ENCODE measurements at regions not wholly inside any gene's neighbourhood (a gene's known extent, or its start where the extent isn't known, plus 50 kb on each side); places are given as distances from the start of the nearest gene placed in this dataset.

- TF ChIP-seq EZH2phosphoT487 (IDR thresholded peaks at IDR 0.05; ENCODE audit: borderline replicate concordance, low read length) (no peak), CTCF (IDR thresholded peaks at IDR 0.05; ENCODE audit: low read depth, low read length, poor library complexity, severe bottlenecking) (no peak)
- Histone ChIP-seq H3F3A (ENCODE audit: control insufficient read depth, insufficient read depth) (no peaks in the 10 kb centered on the region), H3K27ac (ENCODE audit: low read depth, low read length) (no peak overlapping the region), H3K9me3 (ENCODE audit: control insufficient read depth, insufficient read depth, low read length) (no peaks in the 10 kb centered on the region), H3K4me1 (ENCODE audit: control insufficient read depth, low read length) (no peaks in the 10 kb centered on the region), H3K36me3 (ENCODE audit: control insufficient read depth, low read length) (no peaks in the 10 kb centered on the region), H3K4me3 (ENCODE audit: low read length) (no peak overlapping the region), H3K79me2 (ENCODE audit: control insufficient read depth, low read length) (no peaks in the 10 kb centered on the region), H4K20me1 (ENCODE audit: control insufficient read depth, insufficient read depth, low read depth, low read length) (no peaks in the 10 kb centered on the region), H3K27me3 (ENCODE audit: control insufficient read depth, low read length) (no peaks in the 10 kb centered on the region), H3K4me2 (ENCODE audit: low read length) (no peak overlapping the region), H3K9me2 (replicated peaks; ENCODE audit: control insufficient read depth, low read length) (no peaks in the 10 kb centered on the region)
These were observed 330.1 kb downstream of the HDGFL1 start for GRCh38 chr6:22899426-22899825.

- Histone ChIP-seq H3K27me3 (ENCODE audit: control insufficient read depth, low read length) (no peaks in the 10 kb centered on the region), H4K20me1 (ENCODE audit: control insufficient read depth, insufficient read depth, low read depth, low read length) (no peaks in the 10 kb centered on the region), H3K4me1 (ENCODE audit: control insufficient read depth, low read length) (no peaks in the 10 kb centered on the region), H3K4me2 (ENCODE audit: low read length) (no peak overlapping the region), H3K9me2 (replicated peaks; ENCODE audit: control insufficient read depth, low read length) (no peaks in the 10 kb centered on the region), H3K4me3 (ENCODE audit: low read length) (no peak overlapping the region), H3K36me3 (ENCODE audit: control insufficient read depth, low read length) (no peaks in the 10 kb centered on the region), H3K79me2 (ENCODE audit: control insufficient read depth, low read length) (no peaks in the 10 kb centered on the region), H3K27ac (ENCODE audit: low read depth, low read length) (no peak overlapping the region), H3K9me3 (ENCODE audit: control insufficient read depth, insufficient read depth, low read length) (no peaks in the 10 kb centered on the region), H3F3A (ENCODE audit: control insufficient read depth, insufficient read depth) (no peaks in the 10 kb centered on the region)
- TF ChIP-seq CTCF (IDR thresholded peaks at IDR 0.05; ENCODE audit: low read depth, low read length, poor library complexity, severe bottlenecking) (no peak), EZH2phosphoT487 (IDR thresholded peaks at IDR 0.05; ENCODE audit: borderline replicate concordance, low read length) (no peak)
These were observed 334.5 kb downstream of the HDGFL1 start for GRCh38 chr6:22903826-22904225.

GRCh38 chr6:22904431-22904830 is 335.1 kb downstream of the HDGFL1 start:
- H4K20me1 ChIP-seq (ENCODE audit: control insufficient read depth, insufficient read depth, low read depth, low read length), result no peaks in the 10 kb centered on the region
- no peak overlapping the region for H3K27ac ChIP-seq (ENCODE audit: low read depth, low read length)

More at GRCh38 chr6:22904431-22904830, 335.1 kb downstream of the HDGFL1 start:
- no peaks in the 10 kb centered on the region for H3K79me2 ChIP-seq (ENCODE audit: control insufficient read depth, low read length)
- no peaks in the 10 kb centered on the region for H3F3A ChIP-seq (ENCODE audit: control insufficient read depth, insufficient read depth)
- no peak overlapping the region for H3K4me3 ChIP-seq (ENCODE audit: low read length)
- H3K4me2 ChIP-seq (ENCODE audit: low read length), result no peak overlapping the region
- TF ChIP-seq EZH2phosphoT487 (IDR thresholded peaks at IDR 0.05; ENCODE audit: borderline replicate concordance, low read length), result no peak
- TF ChIP-seq CTCF (IDR thresholded peaks at IDR 0.05; ENCODE audit: low read depth, low read length, poor library complexity, severe bottlenecking), result no peak
- no peaks in the 10 kb centered on the region for H3K36me3 ChIP-seq (ENCODE audit: control insufficient read depth, low read length)
- H3K4me1 ChIP-seq (ENCODE audit: control insufficient read depth, low read length), result no peaks in the 10 kb centered on the region
- no peaks in the 10 kb centered on the region for H3K9me3 ChIP-seq (ENCODE audit: control insufficient read depth, insufficient read depth, low read length)
- no peaks in the 10 kb centered on the region for H3K9me2 ChIP-seq (replicated peaks; ENCODE audit: control insufficient read depth, low read length)
- H3K27me3 ChIP-seq (ENCODE audit: control insufficient read depth, low read length), result no peaks in the 10 kb centered on the region

All from DOHH2 (cell line).